ENCODE measurements at regions not wholly inside any gene's neighbourhood (a gene's known extent, or its start where the extent isn't known, plus 50 kb on each side); places are given as distances from the start of the nearest gene placed in this dataset.

GRCh38 chr3:76731471-76731870 lies 308.4 kb upstream of the ROBO2 start:
- no peaks in the 10 kb centered on the region for H3K36me3 ChIP-seq (replicated peaks; ENCODE audit: insufficient read depth, low read length)
- H3K9me2 ChIP-seq (replicated peaks; ENCODE audit: insufficient read depth, low read length), result no peaks in the 10 kb centered on the region
- H3K79me2 ChIP-seq (ENCODE audit: low read length), result no peaks in the 10 kb centered on the region
- H3K27me3 ChIP-seq (replicated peaks; ENCODE audit: insufficient read depth, low read length), result no peaks in the 10 kb centered on the region
- H3K4me1 ChIP-seq (ENCODE audit: low read length), result no peaks in the 10 kb centered on the region
- no peak overlapping the region for H3K27ac ChIP-seq (ENCODE audit: low read length)
- no peaks in the 10 kb centered on the region for H3F3A ChIP-seq (ENCODE audit: insufficient read depth, low read length)
- no peak overlapping the region for H3K4me3 ChIP-seq (ENCODE audit: low read length)
- H4K20me1 ChIP-seq (ENCODE audit: insufficient read depth, low read length), result no peaks in the 10 kb centered on the region
- H3K9me3 ChIP-seq (replicated peaks; ENCODE audit: insufficient read depth, low read length), result no peaks in the 10 kb centered on the region
- no peak for TF ChIP-seq EZH2phosphoT487 (IDR thresholded peaks at IDR 0.05; ENCODE audit: low read length)
- TF ChIP-seq CTCF (IDR thresholded peaks at IDR 0.05; ENCODE audit: low read length), result no peak
- no peak for TF ChIP-seq EZH2 (optimal IDR thresholded peaks at IDR 0.05; ENCODE audit: low read depth, low read length)
- H3K4me2 ChIP-seq (ENCODE audit: low read depth, low read length), result no peak overlapping the region
- H3K9ac ChIP-seq (ENCODE audit: low read length), result no peak overlapping the region
- no peak for DNase-seq
- no peak overlapping the region for H2AFZ ChIP-seq (ENCODE audit: low read length)

- Histone ChIP-seq H2AFZ (ENCODE audit: low read length) (no peak overlapping the region), H3K4me3 (ENCODE audit: low read length) (no peak overlapping the region), H3K79me2 (ENCODE audit: low read length) (no peaks in the 10 kb centered on the region), H3F3A (ENCODE audit: insufficient read depth, low read length) (no peaks in the 10 kb centered on the region), H3K9ac (ENCODE audit: low read length) (no peak overlapping the region), H3K36me3 (replicated peaks; ENCODE audit: insufficient read depth, low read length) (no peaks in the 10 kb centered on the region), H3K4me1 (ENCODE audit: low read length) (no peaks in the 10 kb centered on the region), H4K20me1 (ENCODE audit: insufficient read depth, low read length) (no peaks in the 10 kb centered on the region), H3K27ac (ENCODE audit: low read length) (no peak overlapping the region), H3K4me2 (ENCODE audit: low read depth, low read length) (no peak overlapping the region), H3K27me3 (replicated peaks; ENCODE audit: insufficient read depth, low read length) (no peaks in the 10 kb centered on the region), H3K9me3 (replicated peaks; ENCODE audit: insufficient read depth, low read length) (no peaks in the 10 kb centered on the region), H3K9me2 (replicated peaks; ENCODE audit: insufficient read depth, low read length) (no peaks in the 10 kb centered on the region)
- no peak for TF ChIP-seq EZH2 (optimal IDR thresholded peaks at IDR 0.05; ENCODE audit: low read depth, low read length)
- no peak for TF ChIP-seq EZH2phosphoT487 (IDR thresholded peaks at IDR 0.05; ENCODE audit: low read length)
- TF ChIP-seq CTCF (IDR thresholded peaks at IDR 0.05; ENCODE audit: low read length), result no peak
- DNase-seq, result no peak
Observed at GRCh38 chr3:76733073-76733759, 306.7 kb upstream of the ROBO2 start.

GRCh38 chr3:76735152-76735551 lies 304.7 kb upstream of the ROBO2 start:
- no peaks in the 10 kb centered on the region for H3K9me2 ChIP-seq (replicated peaks; ENCODE audit: insufficient read depth, low read length)
- H3K36me3 ChIP-seq (replicated peaks; ENCODE audit: insufficient read depth, low read length), result no peaks in the 10 kb centered on the region
- no peaks in the 10 kb centered on the region for H3K9me3 ChIP-seq (replicated peaks; ENCODE audit: insufficient read depth, low read length)
- H4K20me1 ChIP-seq (ENCODE audit: insufficient read depth, low read length), result no peaks in the 10 kb centered on the region
- no peaks in the 10 kb centered on the region for H3K27me3 ChIP-seq (replicated peaks; ENCODE audit: insufficient read depth, low read length)
- H3K27ac ChIP-seq (ENCODE audit: low read length), result no peak overlapping the region
- no peak for DNase-seq
- no peaks in the 10 kb centered on the region for H3K4me1 ChIP-seq (ENCODE audit: low read length)
- H2AFZ ChIP-seq (ENCODE audit: low read length), result no peak overlapping the region
- H3K9ac ChIP-seq (ENCODE audit: low read length), result no peak overlapping the region
- TF ChIP-seq EZH2phosphoT487 (IDR thresholded peaks at IDR 0.05; ENCODE audit: low read length), result no peak
- TF ChIP-seq CTCF (IDR thresholded peaks at IDR 0.05; ENCODE audit: low read length), result no peak
- TF ChIP-seq EZH2 (optimal IDR thresholded peaks at IDR 0.05; ENCODE audit: low read depth, low read length), result no peak
- no peaks in the 10 kb centered on the region for H3F3A ChIP-seq (ENCODE audit: insufficient read depth, low read length)
- no peak overlapping the region for H3K4me2 ChIP-seq (ENCODE audit: low read depth, low read length)
- H3K4me3 ChIP-seq (ENCODE audit: low read length), result no peak overlapping the region
- H3K79me2 ChIP-seq (ENCODE audit: low read length), result no peaks in the 10 kb centered on the region
